Activated T-helper 1 cell treated with anti-CD3 and anti-CD28 coated beads, Interleukin-2, amount 50 U/mL, for 16 hours (primary cell): ENCODE measurements at regions not wholly inside any gene's neighbourhood (a gene's known extent, or its start where the extent isn't known, plus 50 kb on each side); places are given as distances from the start of the nearest gene placed in this dataset.
"Not testable (repeated sequence)": the region's sequence is repeated elsewhere in the genome, so short reads cannot be mapped to it uniquely, and the experiment has no call there.

Experiments
- DNase-seq, 2 donors: peaks; one replicate each; pipeline ENCODE4 v3.0.0-alpha.2; 2020; ENCODE audit warnings: low read depth in 1 of 2, low spot score in 1 of 2

DNA sequence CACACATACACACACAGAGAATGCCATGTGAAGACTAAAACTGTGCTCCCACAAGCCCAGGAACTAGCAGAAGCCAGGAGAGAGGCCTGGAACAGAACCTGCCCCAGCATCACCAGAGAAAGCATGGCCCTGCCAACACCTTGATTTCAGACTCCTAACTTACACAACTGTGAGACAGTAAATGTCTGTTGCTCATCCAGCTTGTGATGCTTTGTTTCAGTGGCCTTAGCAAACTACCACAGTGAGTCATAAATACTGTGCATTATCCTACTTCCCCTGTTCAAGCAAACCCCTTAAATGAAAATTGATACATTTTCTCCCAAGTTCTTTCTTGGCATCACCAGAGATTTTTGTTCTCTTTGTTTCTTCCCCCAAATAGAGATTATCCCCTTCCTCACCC is 1539.4 kb upstream of the TENM4 start:
- no peak for DNase-seq

DNA sequence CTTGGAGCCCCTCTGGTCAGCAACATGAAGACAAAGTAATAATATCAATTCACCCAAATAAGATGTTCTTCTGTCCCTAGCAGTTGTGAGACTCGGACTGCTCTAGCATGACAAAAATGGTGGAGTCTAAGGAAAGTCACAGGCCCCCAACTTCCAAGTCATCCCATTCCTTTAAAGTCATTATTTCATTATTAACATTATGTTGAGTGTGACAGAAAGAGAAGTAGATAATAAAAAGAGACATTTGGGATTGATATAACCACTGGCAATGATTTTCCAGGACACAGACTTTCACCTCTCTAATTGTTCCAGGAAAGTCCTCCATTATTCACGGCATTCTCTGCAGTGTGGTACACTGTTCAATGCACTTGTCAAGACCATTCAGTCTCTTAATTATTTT is 1533.0 kb upstream of the TENM4 start:
- DNase-seq, result no peak

DNA sequence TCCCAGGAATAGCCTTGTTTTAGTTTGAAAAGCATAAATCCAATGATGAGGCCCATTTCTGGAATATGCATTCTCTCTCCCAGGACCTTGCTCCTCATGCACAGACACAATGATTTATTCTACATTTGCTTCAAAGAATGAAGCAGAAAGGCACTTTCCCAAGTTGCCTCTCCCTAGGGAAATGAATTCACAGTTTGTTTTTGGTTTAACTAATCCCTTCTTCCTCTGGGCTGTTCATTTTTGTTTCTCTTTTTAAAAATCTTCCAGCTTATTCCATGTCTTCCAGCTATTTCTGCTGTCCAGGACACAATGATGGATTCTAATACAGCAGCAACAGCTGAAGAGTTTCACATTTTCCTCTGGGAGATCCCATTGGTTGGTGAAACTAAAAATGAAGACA is 1529.2 kb upstream of the TENM4 start:
- DNase-seq, result no peak

DNA sequence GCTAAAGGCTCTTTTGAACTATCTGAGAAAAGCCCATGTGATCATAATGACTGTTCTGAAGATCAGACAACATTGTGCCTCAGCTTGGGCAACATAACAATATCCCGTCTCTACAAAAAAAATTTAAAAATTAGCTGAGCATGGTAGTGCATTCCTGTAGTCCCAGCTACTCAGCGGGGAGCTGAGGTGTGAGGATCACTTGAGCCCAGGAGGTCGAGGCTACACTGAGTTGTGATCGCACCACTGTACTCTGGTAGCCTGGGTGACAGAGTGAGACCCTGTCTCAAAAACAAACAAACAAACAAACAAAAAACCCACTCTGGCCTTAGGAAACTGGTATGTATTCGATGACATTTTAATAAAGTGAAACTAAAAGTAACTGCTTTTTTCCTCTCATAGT is 1526.8 kb upstream of the TENM4 start:
- DNase-seq, result no peak

GRCh38 chr11:80960381-80961029 is 1519.7 kb upstream of the TENM4 start:
- no peak for DNase-seq

DNA sequence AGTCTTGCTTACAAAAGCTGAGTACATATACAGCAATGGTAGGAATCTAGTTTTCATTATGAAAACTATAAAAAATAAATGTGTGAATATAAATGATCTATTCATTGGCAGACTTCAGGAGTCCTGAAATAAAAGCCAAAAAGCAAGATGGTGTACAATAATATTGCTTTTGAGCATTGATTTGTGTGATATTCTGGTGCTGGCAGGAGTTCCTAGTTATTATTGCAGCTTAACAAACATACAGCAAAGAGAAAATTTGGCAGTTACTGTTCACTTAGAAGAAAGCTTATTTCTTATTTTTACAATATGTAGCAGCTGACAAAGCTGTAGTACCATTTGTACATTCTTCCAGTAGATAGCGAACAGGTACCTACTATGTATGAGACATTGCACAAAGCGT is 1518.9 kb upstream of the TENM4 start:
- DNase-seq, result no peak

- no peak for DNase-seq
Measured at GRCh38 chr11:80958987-80959386, 1518.2 kb upstream of the TENM4 start.

DNA sequence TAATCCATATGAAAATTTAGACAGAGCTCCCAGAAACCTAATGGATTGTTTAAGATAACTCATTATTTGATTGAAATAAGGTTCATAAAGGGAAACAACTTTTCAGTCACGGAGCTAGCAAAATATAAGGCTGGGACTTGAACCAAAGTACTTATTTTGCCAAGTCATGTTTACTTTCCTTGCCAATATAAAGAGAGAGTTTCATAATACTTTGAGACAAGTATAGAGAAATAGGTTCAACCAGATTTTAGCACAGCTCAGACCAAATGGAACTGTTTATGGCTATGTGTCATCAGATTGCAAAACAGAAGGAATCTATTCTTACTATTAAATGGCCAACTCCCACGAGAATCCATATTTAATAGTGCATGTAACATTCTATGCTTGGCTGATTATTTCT is 1517.5 kb upstream of the TENM4 start:
- no peak for DNase-seq

GRCh38 chr11:80955588-80955987 is 1514.8 kb upstream of the TENM4 start:
- no peak for DNase-seq

GRCh38 chr11:80948781-80949180 is 1508.0 kb upstream of the TENM4 start:
- no peak for DNase-seq

GRCh38 chr11:80944758-80945157 is 1503.9 kb upstream of the TENM4 start:
- DNase-seq, result no peak

DNA sequence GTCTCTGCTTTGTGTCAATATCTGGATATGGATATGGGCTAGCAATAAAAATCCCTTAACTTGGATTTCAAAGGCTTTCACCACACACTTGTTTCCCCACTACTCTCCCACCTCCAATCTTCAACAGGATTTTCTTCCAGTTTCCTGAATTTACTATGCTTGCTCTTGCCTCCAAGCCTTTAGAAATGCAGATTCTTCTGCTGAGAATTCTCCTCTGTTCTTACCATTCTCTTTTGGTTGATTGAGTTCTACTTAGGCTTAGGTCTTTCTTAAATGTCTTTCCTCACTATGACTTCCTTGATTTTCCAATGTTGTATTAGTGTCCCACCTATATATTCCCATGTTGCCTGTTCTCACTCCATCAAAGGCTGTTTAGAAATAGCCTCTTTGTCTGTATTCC is 1502.4 kb upstream of the TENM4 start:
- DNase-seq, result no peak

GRCh38 chr11:80937842-80938241 is 1497.0 kb upstream of the TENM4 start:
- DNase-seq, result no peak

DNA sequence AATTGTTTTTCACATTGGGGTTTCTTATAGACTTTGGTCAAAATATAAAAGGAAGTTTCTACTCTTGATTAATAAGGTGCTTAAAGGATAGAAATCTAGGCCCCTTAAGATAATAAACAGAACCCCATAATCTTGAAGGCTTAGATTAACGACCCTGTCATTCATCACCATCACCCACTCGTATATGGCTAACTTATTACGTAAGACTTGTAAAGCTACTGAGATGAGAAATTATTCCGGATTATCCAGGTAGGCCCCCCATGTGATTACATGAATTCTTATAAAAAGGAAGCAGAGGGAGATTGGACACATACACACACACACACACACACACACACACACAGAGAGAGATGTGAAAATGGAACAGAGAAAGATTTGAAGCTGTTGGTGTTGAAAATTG is 1489.2 kb upstream of the TENM4 start:
- DNase-seq, result no peak

DNA sequence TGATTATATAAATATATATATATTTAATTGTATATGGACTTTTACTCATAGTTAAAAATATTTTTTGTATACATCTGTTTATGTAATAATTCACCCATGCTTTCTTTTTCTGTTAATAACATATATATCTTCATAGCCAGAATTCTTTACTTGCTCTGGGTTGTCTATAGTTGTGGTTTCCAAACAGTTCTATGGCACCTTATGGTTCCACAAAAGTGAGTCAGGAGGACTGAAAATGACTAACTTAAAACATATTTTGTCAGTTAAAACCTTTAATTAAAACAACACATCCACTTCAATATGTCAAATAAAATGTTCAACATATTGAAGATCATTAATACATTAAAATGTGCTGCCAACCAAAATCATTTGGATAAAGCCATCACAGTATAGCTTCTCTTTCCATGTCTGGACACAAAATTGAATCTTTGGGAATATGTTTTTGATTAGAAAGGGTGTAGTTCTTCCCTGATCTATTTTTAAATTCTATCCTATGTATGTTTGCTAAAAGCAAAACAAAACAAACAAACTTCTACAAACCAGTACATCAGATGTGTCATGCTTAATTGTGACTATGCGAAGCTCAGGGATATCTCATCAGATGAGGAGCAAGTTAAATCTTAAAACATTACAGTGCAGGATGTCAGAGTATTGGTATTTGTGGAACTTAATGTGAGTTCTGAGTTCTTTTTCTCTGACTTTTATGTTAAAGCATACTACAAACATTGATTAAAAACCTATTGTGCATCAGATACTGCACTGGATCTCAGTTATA is 1488.4 kb upstream of the TENM4 start:
- DNase-seq, result no peak

- DNase-seq, result no peak
Measured at GRCh38 chr11:80925321-80925720, 1484.5 kb upstream of the TENM4 start.

DNA sequence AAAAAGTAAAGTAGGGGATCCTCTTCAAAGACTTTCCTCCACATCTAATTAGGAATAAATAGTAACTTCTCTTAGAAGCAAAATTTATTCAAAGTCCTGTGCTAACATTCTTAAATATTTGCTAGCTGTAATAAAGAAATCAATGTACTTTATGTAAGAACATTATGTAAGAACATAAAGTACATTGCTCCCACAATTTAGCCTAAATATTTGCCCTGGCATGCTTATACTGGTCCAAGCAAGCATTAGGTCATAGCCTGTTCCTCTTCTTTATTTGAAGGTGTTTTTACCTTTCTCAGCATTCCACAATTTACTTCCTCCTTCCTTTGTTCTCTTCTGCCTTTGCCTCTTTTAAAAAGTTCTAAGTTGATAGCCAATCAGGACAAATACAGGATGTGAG is 1480.5 kb upstream of the TENM4 start:
- not testable (repeated sequence) for DNase-seq

DNA sequence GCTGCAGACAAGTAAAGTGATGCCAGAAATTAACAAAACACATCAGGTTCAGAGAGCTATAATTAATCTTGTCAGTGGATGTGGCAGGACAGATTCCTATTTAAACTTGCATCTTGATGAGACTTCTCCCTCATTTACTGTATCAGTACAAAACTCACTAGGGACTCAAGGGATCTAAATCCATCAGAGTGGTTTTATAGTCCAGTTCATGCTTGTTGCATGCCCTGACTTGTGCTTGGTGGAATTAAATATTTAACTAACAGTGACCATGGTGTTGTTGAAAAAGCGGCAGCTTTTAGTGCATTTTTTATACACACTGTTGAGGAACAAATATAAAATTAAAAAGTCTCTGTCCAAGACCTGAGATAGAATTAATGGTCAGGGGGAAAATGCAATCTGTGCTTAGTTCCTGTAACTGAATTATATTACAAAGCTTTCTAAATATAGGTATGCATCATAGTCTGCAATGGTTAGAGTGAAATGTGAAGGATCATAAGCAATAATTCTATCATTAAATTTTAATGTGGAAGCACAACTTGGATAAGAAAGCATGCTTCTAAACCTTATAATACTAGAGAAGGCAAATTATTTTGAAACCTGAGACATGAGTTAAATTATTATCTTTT is 1475.5 kb upstream of the TENM4 start:
- DNase-seq, result no peak

GRCh38 chr11:80914311-80914710 is 1473.5 kb upstream of the TENM4 start:
- DNase-seq, result no peak

DNA sequence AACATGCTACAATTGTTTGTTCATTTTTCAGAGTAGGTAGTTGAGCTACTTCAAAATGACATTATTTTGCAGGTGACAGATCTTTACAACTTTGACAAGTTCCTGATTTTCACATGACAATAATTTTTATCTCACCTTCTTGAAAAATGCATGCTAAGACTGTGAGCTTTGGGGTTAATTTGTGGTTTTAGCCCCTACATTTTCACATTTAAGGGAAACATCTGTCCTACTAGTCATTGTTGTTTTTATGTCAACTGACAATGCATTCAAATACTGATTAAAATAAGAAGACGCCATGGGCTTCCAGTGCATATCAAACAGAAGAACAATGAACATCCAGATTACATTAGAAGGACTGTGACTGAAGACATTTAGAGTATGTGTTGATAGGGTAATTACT is 1470.8 kb upstream of the TENM4 start:
- DNase-seq, result no peak

GRCh38 chr11:80900265-80900664 is 1459.4 kb upstream of the TENM4 start:
- no peak for DNase-seq

GRCh38 chr11:80899381-80899780 is 1458.6 kb upstream of the TENM4 start:
- no peak for DNase-seq

DNA sequence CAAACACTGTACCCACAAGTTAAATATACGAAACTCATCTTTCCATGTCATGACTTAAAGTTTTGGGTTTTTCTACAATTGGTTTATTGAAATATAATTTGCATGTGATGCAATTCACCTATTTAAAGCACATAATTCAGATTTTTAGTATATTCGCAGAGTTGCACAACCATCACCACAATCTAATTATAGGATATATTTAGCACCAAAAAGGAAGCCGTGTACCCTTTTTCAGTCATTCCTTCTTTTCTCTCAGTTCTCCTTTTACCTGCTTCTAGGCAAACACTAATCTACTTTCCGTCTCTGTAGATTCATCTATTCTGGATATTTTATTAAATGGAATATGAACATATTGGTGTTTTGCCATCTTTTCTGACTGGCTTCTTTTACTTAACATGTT is 1458.1 kb upstream of the TENM4 start:
- no peak for DNase-seq
